ENCODE measurements at regions not wholly inside any gene's neighbourhood (a gene's known extent, or its start where the extent isn't known, plus 50 kb on each side); places are given as distances from the start of the nearest gene placed in this dataset.

DNA sequence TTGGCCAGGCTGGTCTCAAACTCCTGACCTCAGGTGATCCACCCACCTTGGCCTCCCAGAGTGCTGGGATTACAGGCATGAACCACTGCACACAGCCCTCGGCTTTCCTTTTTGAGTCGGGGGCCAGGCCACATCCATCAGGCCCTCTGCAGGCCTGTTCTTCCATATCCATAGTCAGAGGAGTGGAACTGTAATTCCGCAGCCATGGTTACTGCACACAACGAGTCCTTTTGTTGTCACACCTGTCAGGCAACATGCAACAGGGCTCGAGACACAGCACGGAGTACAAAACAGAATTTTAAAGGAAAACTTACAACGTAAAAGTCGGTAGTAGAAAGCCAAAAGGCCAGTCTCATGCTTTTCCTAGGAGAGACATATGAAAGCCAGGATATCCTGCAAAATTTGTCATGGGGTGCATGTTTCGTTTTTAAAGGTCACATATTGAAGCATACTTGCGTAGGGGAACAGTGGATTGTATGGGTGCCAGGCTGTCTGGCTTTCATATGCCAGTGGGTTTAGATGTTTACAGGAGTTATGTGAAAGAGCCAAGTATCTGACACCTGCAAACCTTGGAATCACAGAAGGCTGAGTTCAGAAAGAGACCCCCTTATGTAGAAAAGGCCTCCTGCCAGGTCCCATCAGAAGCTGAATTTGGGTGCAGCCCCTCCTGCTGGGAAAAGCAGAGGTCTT lies 63.2 kb upstream of the LPP start:
- no peak for DNase-seq (ENCODE audit: low read depth)
- TF ChIP-seq, protein P1, sequence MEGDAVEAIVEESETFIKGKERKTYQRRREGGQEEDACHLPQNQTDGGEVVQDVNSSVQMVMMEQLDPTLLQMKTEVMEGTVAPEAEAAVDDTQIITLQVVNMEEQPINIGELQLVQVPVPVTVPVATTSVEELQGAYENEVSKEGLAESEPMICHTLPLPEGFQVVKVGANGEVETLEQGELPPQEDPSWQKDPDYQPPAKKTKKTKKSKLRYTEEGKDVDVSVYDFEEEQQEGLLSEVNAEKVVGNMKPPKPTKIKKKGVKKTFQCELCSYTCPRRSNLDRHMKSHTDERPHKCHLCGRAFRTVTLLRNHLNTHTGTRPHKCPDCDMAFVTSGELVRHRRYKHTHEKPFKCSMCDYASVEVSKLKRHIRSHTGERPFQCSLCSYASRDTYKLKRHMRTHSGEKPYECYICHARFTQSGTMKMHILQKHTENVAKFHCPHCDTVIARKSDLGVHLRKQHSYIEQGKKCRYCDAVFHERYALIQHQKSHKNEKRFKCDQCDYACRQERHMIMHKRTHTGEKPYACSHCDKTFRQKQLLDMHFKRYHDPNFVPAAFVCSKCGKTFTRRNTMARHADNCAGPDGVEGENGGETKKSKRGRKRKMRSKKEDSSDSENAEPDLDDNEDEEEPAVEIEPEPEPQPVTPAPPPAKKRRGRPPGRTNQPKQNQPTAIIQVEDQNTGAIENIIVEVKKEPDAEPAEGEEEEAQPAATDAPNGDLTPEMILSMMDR (IDR thresholded peaks at IDR 0.05; ENCODE audit: insufficient read depth, low read depth, low read length, missing control alignments), result no peak
- no peak overlapping the region for H3K4me3 ChIP-seq (ENCODE audit: low read depth, low read length)

GRCh38 chr3:188091746-188092145 lies 62.2 kb upstream of the LPP start:
- TF ChIP-seq, protein P1 (IDR thresholded peaks at IDR 0.05; ENCODE audit: insufficient read depth, low read depth, low read length, missing control alignments), result no peak
- no peak for DNase-seq (ENCODE audit: low read depth)
- no peak overlapping the region for H3K4me3 ChIP-seq (ENCODE audit: low read depth, low read length)

DNA sequence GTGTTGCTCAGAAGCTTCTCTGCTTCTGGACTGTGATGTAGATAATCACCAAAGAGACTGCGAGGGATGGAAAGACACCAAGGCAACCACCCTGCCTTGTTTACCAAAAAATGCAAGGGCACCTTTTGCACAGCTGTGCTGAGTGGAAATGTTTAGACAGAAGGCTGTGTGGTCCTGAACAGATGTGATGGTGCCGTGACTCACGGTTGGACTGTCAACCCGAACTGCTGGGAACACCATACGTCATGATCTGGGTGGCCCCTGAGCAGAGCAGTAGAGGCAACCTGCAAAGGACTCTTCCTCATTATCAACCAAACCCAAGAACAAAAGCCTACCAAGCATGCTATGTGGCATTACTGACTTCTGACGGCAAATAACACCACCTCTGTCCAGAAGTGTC lies 61.3 kb upstream of the LPP start:
- TF ChIP-seq, protein P1 (IDR thresholded peaks at IDR 0.05; ENCODE audit: insufficient read depth, low read depth, low read length, missing control alignments), result no peak
- H3K4me3 ChIP-seq (ENCODE audit: low read depth, low read length), result no peak overlapping the region
- DNase-seq (ENCODE audit: low read depth), result no peak

DNA sequence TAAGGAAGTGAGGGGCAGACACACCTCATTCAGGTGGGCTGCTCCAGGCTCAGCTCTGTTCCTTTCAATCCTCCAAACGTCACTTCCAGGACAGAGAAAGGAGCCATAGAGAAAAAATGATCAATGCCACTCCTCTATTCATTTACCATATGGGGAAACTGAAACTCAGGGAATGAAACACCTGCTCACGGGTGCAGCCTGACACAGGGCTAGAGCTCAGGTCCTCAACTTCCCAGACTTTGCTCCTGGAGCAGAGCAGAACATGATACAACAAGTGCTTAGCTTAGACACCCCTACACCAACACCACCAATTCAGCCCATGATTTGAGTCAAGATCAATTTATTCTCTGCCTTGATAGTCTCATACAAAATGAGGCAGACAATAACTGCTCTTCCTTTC lies 58.5 kb upstream of the LPP start:
- TF ChIP-seq, protein P1 (IDR thresholded peaks at IDR 0.05; ENCODE audit: insufficient read depth, low read depth, low read length, missing control alignments), result no peak
- DNase-seq (ENCODE audit: low read depth), result no peak
- H3K4me3 ChIP-seq (ENCODE audit: low read depth, low read length), result no peak overlapping the region

DNA sequence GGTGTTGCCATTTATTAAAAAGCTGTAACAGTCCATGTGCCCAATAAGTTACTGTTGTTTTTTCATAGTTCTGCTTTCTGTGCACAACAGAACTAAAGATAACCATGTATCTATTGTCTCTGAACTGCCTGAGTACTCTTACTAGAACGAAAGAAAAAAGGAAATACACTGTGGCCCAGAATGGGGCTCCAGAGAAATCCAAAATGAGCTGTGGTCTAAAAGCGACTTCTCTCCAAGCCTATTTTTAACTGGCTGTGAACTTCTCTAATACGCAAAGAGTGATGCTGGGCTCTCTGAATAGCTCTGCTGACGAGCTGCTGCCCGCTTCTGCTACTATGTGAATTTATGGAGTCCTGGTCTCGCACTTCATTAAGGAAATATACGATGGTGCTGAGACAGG lies 56.2 kb upstream of the LPP start:
- TF ChIP-seq, protein P1 (IDR thresholded peaks at IDR 0.05; ENCODE audit: insufficient read depth, low read depth, low read length, missing control alignments), result no peak
- DNase-seq (ENCODE audit: low read depth), result no peak
- no peak overlapping the region for H3K4me3 ChIP-seq (ENCODE audit: low read depth, low read length)

DNA sequence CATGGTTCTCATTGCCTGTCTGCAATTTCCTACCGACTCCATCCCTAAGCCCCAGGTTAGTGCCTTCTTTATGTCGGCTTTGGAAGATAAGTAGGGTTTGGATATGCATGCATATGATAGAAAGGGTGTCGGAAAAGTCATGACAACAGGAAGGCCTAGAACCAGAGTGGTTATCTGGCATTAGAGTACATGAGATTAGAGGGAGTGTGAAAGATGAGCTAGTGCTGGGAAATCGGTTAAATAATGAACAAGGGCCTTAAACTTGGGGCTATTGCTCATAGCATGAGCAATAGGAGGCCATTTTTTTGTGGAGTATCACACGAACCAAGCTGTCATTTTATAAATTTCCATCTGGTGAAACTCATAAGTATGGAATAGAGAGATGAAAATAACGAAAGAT lies 54.0 kb upstream of the LPP start:
- DNase-seq (ENCODE audit: low read depth), result no peak
- no peak overlapping the region for H3K4me3 ChIP-seq (ENCODE audit: low read depth, low read length)
- TF ChIP-seq, protein P1 (IDR thresholded peaks at IDR 0.05; ENCODE audit: insufficient read depth, low read depth, low read length, missing control alignments), result no peak
